Astrocyte of the hippocampus (primary cell): ENCODE measurements at regions not wholly inside any gene's neighbourhood (a gene's known extent, or its start where the extent isn't known, plus 50 kb on each side); places are given as distances from the start of the nearest gene placed in this dataset.
A peak's percentile ranks its signal among the peaks of the same experiment; 100 is the strongest.

ENCODE experiments used
- DNase-seq: peaks from one replicate; pipeline ENCODE4 v3.0.0; 2011; ENCODE audit warnings: low read depth, low spot score

DNA sequence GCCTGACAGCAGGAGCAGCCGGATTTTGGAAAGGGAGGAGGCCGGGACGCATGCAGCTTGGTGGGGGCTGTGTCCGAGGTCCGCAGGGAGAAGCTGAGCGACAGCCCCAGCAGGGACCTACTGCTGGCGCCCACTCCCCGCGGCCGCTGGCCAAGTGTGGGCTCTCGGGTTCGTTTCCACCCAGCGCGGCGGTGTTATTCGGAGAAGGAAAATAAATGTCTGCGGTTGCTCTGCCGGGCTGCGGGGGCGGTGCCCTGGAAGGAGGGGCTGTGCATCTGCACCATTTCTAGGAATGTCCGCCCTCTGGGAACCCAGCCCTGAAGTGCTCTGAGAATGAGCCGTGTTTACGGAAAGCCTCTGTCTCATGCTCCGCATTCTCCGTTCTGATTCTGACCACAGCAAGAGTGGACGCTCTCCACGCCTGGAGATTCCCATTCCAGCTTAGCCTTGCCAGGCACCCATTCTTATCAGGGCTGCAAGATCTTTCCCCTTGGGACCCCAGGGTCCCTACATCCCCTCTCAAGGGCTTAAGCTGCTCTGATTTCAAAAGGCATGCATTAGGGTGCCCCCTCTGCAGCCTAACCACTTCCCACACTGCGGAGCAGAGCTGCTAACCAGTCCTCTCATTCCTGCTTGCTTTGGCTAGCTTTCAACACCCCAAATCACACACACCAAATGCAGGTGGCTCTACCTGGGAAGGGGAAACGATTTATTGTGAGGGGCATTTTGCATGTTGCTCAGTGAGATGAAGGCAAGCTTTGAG, 256.6 kb upstream of the GLI3 start:
- DNase-seq: peak; percentile 95

DNA sequence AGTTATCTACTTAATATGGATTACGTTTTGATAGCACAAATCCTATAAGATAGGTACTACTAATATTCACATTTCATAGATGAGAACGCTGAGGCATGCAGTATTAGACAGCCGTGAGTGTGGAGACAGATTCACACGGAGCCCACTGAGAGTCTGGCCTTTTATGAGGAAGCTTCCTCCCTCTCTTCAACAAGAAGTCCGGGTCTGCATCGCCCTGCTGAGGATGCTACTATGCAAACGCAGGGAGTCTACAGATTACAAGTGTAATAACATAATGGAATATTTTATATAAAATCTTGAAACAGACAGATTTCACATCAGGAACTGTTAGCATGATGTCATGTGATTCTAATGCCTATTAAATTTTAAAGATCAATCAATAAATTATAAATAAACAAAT, 255.9 kb upstream of the GLI3 start:
- DNase-seq: no peak

DNA sequence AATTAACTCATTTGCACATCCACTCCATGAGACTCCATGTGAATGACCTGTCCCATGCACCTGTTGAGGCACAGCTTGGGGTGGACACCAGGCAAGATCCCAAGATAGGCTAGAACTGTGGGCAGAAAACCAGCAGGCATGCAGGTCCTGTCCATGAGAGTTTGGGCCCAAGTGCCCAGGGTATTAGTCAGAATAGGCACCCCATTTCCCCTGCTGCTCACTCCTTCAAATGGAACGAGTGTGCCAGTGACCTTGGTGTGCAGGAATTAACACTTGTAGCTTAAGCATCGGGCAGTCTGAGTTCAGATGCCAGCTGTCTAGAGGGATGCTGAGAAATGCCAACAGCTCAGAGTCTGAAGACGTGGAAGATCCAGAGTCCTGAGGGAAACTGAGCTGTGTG, 254.1 kb upstream of the GLI3 start:
- no peak for DNase-seq

DNA sequence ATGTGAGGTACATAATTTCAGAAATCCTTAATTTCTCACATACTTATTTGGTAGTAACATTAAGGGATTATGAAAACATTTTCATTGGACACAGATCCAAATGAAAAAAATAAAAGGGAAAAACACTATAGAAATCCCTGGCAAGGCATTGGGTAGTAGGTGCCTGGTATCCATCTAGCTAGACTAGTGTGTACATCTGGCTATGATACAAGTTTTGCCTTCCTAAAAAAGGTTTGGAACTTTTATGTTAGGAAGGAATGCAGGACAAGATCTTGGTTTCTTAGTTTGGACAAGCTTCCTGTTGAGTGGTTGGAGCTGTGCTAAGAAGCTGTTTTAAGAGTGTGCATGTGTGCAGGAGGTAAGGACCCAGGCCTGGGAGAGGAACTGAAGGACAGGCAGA, 252.3 kb upstream of the GLI3 start:
- no peak for DNase-seq

DNA sequence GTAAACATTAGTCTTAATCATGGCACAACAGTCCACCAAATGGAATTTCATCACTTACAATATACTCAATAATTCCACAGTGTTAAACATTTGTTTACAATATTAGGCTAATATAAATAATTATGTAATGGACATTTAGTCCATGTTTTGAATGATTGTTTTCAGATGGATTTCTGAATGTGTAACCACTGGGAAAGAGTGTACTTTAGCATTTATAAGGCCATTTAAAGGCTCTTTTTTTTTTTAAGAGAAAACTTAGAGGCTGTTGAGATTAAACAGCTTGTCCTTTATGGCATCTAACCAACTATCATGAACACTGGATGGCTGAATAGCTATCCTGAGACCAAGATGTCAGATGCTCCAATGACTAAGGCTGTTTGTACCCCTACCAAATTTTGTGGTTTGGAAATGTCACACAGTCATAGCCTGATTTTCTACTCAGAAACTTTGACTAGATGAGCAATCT, 248.3 kb upstream of the GLI3 start:
- DNase-seq: no peak

DNA sequence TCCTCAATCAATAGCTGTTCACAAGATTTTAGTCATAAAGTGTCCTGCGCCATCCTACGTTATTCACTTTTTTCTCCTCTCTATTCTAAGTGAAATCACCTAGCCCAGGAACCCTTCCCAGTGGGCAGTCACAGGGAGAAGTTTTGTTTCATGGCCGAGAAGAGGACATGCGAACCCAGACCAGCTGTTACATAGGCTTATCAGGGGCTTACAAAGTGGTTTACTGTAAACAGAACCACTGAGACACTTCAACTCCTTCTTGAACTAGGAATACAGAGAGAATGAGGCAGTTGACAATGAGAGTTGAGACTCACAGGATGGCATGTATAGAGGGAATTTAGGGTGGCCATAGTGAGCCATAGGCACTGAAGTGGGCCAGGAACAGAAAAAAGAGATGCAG, 246.9 kb upstream of the GLI3 start:
- no peak for DNase-seq

DNA sequence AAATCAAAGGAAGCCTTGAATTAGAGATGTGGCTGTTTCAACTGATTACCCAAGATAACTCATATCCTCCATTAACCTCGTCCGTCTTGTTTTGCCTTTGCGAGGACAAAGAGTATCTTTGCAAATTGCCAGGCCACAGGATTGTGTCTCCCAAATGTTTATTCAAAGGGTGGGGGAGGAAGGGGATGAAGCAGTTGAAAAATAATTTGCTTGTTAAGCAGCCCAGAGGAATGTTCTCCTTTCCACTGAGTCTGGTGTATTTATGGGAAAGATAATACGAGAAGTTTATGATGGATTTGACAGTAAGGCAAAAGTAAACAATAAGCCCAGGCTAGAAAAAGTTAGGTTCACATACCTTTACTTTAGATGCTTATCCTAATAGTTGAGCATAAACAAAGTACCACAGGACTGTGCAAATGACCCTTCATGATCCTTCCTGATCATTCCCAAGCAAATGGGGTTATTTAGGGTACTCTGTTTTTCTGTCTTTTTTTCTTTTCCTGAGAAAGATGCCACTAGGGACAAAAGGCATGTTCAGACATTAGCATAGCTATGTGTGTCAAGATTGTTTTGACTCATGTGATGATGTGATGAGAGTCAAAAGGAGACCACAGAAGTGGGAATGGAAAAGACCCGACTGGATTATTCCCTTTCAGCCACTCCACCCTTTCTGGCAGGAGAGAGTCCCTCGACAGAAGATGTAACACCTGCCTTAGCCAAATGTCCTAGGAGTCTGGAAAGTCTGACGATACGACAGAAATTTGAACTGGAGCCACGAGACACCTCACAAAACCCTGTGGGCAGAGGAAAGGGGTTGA, 243.0 kb upstream of the GLI3 start:
- DNase-seq: peak; percentile 64

DNA sequence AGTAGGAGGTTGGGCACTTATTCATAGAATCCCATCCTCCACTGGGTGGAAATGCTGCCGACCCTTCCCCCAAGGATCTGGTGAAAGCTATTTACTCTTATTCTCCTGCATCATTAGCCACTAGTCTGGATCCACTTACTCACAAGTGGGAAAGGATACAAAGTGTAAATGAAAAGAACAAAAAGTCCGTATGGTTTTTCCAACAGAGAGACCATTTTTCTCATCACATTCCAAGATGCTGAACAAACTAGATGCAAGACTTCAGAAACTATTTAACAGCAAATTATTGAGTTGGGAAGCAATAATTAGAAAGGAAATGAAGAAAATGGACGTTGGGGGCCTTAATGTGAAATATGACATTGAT, 242.4 kb upstream of the GLI3 start:
- peak; percentile 37 for DNase-seq

DNA sequence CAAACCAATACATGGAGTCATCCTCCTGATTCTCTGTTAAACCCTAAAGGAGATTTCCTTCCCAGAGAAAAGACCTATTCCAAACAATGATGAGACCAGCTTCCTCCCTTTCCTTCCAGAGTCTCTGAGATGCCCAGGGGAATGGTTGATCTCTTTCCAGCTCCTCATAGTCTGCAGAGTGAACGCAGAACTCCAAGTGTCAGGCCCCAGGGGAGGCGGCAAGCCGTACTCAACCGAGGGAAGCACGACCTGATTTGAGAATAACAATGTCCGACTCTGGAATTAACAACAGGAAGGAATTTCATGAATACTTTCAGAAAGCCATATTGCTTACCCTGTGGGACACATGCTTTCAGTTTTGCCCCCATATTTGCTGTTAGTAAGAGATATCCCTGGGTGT, 241.7 kb upstream of the GLI3 start:
- no peak for DNase-seq

DNA sequence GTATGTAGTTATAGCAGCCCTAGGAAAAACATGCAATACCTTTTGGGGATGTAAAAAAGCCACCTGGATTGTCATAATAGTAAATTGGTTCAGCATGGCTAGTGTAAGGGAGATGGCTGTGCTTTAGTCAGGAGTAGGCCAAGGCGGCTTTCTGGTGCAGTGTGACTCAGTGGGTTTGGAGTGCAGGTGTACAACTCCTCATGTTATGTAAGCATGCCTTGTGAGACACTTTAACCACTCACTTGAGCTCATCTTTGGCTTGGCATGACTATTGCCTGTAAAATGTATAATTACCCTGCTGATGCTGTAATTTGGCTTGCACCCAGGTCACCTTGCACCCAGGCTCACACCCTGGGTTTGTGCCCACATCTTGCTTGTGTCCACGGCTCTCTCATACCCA, 239.2 kb upstream of the GLI3 start:
- no peak for DNase-seq

DNA sequence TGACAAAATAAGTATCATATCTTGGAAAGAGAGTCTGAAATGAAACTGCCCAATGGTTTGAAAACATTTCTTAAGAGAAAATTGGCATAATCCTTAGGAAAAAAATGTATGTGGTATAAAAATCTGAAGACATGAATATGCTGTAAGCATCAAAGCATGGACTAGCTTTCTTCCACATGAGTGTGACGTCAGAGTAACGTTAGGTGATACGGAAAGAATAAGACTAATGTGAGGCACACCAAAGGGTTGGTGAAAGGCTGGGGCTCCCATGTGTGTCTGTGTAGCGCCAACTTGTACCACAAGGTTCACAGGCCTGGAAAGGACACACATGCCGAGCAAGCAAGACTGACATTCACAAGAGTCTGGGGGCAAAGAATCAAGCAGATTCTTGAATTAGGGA, 238.1 kb upstream of the GLI3 start:
- no peak for DNase-seq

DNA sequence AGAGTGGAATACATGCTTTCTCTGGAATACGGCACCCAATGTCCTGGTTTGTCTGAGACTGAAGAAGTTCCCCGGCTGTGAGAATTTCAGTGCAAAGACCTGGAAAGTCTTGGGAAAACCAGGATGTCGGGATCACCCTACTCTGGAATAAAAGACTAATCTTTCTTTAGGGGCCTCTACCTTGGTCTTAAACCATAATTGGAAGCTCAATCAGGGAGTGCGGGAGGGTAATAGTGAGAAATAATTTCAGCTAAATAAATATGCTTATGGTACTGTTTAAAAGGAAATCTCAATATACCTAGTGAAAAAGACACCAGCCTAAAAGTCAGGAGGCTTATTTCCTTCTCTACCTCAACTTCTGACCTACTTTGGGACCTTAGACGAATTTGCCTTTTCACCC, 236.1 kb upstream of the GLI3 start:
- no peak for DNase-seq

DNA sequence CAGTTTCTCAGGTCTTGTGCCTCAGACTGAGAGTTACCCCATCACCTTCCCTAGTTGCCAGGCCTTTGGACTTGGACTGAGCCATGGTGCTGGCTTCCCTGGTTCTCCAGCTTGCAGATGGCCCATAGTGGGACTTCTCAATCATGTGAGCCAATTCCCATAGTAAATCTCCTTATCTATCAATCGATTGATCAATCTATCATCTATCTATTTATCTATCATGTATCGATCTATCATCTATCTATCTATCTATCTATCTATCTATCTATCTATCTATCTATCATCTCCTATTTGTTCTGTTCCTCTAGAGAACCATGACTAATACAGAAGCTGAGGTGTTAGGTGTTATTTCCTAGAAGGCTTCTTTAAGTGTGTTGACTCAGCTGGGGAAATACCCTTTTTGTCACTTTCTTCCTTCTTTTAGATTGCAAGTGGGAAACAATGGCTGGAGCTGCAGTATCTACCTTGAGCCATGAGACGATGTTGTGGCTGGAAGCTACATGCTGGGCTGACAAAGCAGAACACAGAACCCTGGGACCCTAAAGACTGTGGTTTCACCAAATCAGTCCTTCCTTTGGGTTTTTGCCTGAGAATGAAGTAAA, 234.7 kb upstream of the GLI3 start:
- no peak for DNase-seq

DNA sequence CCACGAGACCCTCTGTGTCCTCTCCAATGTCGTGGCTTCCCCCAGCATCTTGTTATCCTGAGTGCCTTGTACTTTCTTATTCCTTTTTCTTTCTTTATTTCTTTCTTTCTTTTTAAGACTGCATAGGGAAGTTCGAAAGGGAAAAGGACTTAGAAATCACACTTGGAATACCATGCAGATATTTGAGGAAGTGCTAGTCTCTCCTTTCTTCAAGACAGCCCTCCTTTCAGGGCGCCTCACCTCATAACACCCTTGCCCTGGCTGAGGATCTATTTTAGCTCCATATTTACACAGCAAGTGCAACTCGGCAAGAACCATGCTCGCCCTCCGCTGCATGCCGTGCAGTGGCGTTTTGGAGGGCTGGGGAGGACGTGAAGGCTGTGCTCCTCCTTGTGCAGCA, 232.3 kb upstream of the GLI3 start:
- DNase-seq: no peak

DNA sequence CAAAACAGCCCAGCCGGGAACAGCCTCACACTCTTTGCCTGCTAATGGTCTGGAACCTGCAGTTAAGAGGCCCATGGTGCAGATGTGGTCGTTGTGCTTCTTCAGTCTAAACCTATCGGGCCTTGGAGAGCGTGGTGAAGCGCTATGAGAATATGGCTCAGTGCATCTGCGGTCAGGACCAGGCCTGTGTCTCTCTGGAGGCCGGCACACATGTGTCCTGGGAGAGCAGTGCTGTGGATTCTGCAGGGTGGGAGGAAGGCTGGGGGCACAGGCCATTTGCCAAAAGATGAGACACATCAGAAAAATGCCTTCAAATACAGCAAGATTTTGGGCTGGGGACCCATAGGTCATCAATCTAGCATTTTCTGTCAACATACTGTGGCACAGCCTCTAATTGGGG, 231.5 kb upstream of the GLI3 start:
- no peak for DNase-seq

DNA sequence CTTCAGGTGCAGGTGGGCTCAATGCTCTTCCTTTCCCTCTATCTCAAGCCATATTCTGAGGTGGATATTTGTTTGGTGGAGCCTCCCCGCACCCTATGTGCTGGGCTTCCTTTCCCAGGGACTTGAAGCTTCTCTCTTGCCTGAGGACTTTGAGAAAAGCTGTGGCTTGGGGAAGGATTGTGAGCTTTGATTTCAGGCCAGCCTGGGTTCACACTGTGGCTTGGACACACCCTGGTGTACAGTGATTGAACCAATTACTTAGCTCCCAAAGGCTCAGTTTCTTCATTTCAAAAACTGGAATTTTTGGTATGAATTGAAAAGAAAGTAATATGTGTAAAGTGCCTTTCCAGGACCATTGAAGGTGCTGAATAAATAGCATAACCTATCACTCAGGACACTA, 224.5 kb upstream of the GLI3 start:
- DNase-seq: no peak

DNA sequence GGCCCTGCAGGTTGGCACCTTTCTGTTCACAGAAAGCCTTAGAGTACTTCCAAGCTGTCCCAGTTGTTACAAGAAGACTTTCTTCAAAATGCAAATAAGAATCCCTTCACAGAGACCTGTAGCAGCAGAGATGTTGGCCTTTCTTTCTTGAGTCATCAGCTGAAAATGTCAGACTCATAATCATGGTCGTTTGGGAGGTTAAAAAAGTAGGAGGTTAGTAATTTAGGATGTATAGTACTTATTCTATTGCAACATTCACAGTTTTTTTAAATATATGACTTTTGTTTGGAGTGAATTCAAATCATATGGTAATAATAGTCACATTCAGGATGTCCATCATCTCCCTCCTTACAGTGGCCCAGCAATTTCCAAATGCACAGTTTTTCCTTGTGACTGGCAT, 223.9 kb upstream of the GLI3 start:
- no peak for DNase-seq

DNA sequence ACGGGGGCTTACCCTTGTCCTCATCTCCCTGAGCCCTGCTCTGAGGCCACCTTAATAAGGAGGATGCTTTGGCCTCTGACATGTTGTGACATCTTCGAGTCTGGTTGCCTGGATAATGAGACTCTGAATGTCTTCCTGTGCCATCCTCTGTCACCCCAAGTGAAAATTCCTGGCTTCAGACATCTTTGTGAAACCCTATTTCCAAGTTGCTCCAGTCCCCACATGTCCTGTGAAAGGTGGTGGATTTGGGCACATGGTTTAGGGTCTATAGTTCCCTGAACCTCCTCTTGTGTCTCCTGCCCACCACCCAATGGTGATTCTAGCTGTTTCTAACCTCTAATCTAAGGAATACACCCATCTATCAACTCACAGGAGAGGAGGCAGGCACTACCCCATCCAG, 223.1 kb upstream of the GLI3 start:
- DNase-seq: no peak

DNA sequence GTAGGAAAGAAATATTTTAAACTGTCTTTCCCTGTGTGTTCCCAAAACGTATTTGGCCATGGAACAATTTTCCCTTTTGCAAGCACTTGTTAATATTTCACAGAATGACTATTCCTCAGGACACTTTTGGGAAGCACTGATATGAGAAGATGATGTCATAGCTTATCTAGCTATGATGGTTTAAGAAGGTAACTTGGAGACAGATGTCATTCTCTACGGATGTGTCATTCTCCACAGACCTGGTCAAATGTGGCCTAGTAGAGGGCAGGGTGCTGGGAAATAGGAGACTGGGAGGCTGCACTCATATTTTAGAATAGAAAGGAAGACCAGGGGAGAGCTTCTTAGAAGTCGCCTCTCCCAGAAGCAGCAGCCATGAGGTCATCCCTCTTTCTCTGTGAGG, 220.7 kb upstream of the GLI3 start:
- DNase-seq: no peak

DNA sequence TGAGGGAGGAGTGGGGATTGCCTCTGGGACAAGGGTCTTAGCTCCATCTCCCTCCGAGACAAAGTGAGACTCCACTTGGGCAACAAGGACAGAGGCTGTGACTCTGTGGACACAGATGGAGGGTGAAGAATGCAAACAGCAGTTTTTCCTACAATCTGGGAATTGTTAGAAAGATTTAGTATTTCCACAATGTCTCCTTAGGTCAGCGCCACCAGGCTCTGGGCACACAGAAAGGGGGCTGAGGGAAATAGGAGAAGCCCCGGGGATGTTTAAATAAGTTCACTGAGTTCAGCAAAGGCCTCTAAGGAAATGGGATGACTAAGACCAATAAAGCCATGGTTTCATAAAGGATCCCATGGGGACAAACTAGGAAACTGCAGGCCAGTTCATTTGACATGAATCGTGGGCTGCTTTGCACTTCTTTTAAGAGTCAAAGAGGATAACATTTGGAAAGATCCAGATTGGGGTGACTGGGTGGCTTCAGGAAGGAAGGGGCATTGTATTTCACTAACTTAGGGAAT, 219.8 kb upstream of the GLI3 start:
- DNase-seq: no peak

DNA sequence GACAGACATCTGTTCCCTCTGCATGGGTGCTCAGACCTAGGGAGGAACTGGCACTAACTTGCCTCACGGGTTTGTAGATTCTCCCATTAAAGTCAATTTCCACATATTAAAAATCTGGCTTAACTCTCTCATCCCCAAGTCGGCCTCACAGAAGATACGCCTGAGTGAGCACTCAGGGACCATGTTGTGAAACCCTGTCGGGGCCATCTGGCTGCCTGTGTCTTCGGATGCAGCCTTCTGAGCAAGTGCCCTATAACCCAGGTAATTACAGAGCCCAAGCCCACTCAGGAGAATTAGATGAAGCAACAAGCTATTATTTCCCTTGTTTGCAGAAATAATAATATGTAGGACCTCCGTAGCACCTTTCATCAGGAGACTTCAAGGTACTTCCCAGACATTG, 219.3 kb upstream of the GLI3 start:
- DNase-seq: no peak

DNA sequence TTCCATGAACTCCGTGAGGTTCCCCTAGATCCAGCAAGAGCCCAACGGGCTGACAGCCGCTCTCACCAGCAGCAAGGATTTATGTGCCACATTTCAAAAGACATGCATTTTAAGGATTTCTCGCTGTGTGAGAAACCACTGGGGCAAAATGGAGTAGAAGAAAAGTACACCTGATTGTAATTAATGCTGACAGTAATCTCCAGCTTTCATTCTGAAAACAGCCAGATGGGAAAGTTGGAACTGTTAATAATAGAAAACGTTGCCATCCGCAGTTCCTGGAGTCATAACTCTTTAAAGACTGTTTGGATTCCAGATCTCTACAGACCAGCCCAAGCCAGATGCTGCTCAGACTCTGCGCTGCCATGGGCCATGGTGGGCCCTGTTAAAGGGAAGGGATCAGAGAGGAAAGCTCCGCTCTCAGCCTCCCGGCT, 216.9 kb upstream of the GLI3 start:
- DNase-seq: no peak

DNA sequence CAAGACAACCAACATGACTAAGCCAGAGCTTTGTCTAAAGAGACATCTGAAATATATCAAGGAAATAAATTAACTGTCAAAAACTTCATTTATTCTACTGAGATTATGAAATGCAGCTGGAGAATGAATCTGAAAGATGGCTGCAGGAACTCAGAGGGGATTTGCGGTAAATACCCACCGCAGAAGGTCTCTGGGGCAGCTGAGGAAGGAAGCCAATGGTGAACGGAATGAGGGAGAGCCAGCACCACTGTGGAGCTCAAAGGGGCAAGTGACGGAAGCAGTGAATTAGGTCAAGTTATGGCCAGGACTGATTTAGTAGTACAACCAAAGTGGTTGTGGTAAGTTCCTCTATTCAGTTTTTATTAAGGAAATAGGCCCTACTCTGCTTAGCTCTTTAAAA, 215.3 kb upstream of the GLI3 start:
- no peak for DNase-seq
